Type B pancreatic cell (in vitro differentiated cells): ENCODE measurements at regions not wholly inside any gene's neighbourhood (a gene's known extent, or its start where the extent isn't known, plus 50 kb on each side); places are given as distances from the start of the nearest gene placed in this dataset.

ENCODE experiments used
- DNase-seq: peaks from one replicate; pipeline ENCODE4 v3.0.0; 2021; ENCODE audit warnings: mixed read lengths; ENCODE audit not compliant: unreplicated experiment; ENCODE audit errors: extremely low spot score
- H3K27ac Mint-ChIP-seq: 2 replicates; pipeline ENCODE4 v1.8.0; 2021; ENCODE audit warnings: mild to moderate bottlenecking, mixed read lengths
- H3K27me3 Mint-ChIP-seq: 2 replicates; pipeline ENCODE4 v1.8.0; 2021; ENCODE audit warnings: mixed read lengths
- H3K36me3 Mint-ChIP-seq: 2 replicates; pipeline ENCODE4 v1.8.0; 2021; ENCODE audit warnings: mixed read lengths
- H3K4me1 Mint-ChIP-seq: one replicate; pipeline ENCODE4 v1.8.0; 2021; ENCODE audit warnings: mixed read lengths; ENCODE audit not compliant: unreplicated experiment
- H3K4me3 Mint-ChIP-seq: 2 replicates; pipeline ENCODE4 v1.8.0; 2021; ENCODE audit warnings: mild to moderate bottlenecking, mixed read lengths
- H3K9me3 Mint-ChIP-seq: 2 replicates; pipeline ENCODE4 v1.8.0; 2021; ENCODE audit warnings: mixed read lengths
- TF ChIP-seq, protein P1 (sequence below): fragments of 200-600 bp; sonication (generic); conservative IDR thresholded peaks from 2 replicates; pipeline ENCODE4 v1.5.0; 2021; ENCODE audit warnings: antibody characterized with exemption, mild to moderate bottlenecking

DNA sequence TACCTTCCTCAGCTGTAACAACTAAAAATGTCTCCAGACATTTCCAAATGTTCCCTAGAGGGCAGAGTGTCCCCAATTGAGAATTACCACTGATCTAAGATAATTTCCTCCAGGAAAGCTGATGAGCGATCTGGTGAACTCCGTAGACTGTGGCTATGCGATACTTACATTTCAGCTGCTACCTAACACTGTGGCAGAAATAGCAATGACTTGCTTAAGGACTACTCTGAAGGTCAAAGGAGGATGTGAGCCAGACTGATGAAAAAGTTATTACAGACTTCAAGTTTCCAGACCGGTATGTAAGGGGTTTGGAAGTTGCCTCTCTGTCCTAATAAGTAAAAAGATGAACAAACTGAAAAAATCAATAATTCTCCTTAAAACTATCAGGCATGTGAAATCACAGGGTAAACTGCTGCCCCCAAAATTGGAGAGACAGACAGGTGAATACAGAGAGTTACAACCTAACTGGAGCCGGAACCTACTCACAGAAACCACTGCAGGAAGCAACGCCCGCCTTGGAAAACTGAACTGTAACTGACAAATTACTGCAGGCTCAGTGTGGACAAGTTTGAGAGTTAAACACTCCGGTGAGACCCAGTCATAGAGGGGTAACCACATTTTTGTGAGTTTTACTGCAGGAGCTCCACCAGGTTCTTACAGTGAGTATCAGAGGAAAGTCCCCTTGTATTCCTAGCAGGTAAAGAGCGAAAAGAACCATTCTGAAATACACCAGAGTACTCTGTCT is 60.0 kb upstream of the PARP11 start:
- Mint-ChIP-seq H3K36me3 (no peaks in the 10 kb centered on the region), H3K4me3 (no peak overlapping the region), H3K27me3 (peaks cover 41% of the 10 kb centered on the region), H3K4me1 (peaks cover 16% of the 10 kb centered on the region), H3K27ac (no peak overlapping the region), H3K9me3 (no peaks in the 10 kb centered on the region)
- no peak for DNase-seq
- TF ChIP-seq, protein P1, sequence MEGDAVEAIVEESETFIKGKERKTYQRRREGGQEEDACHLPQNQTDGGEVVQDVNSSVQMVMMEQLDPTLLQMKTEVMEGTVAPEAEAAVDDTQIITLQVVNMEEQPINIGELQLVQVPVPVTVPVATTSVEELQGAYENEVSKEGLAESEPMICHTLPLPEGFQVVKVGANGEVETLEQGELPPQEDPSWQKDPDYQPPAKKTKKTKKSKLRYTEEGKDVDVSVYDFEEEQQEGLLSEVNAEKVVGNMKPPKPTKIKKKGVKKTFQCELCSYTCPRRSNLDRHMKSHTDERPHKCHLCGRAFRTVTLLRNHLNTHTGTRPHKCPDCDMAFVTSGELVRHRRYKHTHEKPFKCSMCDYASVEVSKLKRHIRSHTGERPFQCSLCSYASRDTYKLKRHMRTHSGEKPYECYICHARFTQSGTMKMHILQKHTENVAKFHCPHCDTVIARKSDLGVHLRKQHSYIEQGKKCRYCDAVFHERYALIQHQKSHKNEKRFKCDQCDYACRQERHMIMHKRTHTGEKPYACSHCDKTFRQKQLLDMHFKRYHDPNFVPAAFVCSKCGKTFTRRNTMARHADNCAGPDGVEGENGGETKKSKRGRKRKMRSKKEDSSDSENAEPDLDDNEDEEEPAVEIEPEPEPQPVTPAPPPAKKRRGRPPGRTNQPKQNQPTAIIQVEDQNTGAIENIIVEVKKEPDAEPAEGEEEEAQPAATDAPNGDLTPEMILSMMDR, result no peak

DNA sequence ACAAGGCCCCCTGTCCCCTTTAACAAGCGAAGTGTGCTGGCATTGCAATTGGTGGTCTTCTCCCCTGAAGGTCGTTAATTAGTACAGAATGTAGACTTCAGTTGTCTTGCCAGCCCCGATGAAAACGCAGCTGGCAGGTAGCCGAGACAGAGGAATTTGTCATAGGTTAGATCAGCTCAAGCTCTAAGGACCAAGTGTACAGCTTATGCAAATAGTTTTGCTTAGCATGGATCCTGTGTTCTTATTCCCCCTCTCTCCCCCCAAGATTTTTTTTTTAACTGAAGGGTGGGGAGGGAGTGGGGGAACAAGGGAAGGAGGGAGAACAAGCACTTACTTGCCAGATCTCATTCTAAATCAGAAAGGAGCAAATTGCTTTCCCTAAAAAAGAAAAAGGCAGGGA is 58.6 kb upstream of the PARP11 start:
- Mint-ChIP-seq H3K27ac (no peak overlapping the region), H3K9me3 (no peaks in the 10 kb centered on the region), H3K36me3 (no peaks in the 10 kb centered on the region), H3K4me1 (peaks cover 16% of the 10 kb centered on the region), H3K27me3 (peaks cover 52% of the 10 kb centered on the region), H3K4me3 (no peak overlapping the region)
- DNase-seq, result no peak
- TF ChIP-seq, protein P1, result no peak

DNA sequence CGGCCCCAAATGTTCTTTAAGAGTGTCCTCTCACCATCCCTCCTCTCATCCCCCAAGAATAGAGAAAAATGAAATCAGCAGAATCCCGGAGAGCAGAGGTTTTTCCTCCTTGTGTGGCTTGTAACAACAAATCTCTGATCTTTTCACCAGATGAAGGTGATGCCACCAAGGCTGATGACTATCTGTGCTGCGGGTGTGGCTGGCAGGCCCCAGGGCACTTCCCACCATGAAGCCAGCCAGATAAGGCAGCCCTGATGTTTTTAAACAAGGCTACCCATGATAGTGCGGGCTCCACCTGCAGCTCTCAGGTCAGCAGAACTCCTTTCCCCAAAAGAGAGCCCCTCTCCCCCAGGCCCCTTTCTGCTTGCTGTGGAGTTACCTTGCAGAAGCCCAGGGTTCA is 58.0 kb upstream of the PARP11 start:
- Mint-ChIP-seq H3K4me3 (no peak overlapping the region), H3K4me1 (peaks cover 16% of the 10 kb centered on the region), H3K36me3 (peaks cover 2% of the 10 kb centered on the region), H3K9me3 (peaks cover 3% of the 10 kb centered on the region), H3K27me3 (peaks cover 55% of the 10 kb centered on the region), H3K27ac (no peak overlapping the region)
- no peak for DNase-seq
- TF ChIP-seq, protein P1, result no peak

DNA sequence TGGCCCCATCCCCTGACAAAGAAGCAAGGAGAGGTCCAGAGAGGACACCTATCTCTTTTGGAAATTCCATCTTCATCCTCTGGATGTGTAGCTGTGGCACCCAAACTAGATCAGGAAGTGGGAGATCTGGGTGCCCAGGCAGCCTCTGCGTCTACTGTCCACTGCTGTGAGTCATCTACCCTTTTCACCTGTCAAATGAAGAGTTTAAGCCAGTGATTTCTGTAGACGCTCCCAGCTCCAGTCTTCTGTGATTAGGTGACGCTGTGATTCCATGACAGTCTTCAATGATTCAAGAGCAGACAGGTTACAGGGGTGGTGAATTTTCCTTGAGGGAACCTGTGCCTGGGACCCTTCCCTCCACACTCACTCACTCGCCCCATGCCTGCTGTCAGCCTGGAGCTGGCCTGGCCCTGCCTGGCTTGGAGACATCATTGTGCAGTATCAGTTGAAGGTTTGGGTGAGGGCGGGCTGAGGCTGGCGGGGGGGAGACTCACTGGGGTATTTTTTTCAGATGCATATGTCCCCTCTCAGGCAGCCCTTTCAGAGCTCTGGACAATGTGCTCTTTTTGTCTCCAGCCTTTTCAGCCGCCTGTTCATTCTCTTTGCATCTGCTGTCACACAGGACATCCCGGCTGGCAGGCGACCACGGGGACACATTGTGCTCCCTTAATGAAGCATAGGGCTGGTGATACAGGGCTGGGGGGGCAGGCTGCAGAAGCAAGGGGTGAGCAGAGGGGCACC is 56.8 kb upstream of the PARP11 start:
- DNase-seq, result no peak
- TF ChIP-seq, protein P1, result no peak
- Mint-ChIP-seq H3K4me1 (peaks cover 16% of the 10 kb centered on the region), H3K36me3 (peaks cover 6% of the 10 kb centered on the region), H3K27ac (no peak overlapping the region), H3K4me3 (no peak overlapping the region), H3K27me3 (peaks cover 65% of the 10 kb centered on the region), H3K9me3 (peaks cover 7% of the 10 kb centered on the region)

DNA sequence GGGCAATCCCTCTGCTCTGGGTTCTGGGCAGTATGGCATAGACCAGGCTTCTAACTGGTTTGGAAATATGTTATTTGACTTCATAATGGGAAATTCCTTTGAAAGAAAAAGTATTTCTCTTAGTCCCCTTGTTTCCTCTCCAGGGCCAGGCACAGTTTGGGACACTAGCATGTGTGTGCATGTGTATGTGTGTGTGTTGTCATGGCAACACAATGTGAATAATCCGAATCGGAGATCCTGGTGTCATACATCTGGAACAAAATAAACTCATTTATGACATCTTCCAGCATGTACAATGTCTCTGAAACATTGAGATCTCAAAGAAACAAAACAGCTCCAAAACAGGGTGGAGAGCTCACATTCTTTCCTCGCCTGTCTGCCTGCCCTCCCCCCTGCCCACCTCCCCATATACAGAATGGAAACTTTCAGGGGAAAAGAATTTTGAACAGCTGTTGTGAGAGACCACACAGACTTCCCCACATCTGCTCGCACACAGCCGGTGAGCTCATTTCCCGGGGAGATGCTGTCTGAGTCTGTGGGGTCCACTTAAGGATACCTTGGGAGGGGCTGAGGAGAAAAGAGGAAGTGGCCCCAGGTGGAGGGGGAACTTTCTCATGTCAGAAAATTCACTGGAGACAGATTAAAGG is 55.5 kb upstream of the PARP11 start:
- TF ChIP-seq, protein P1, result no peak
- peak overlapping the region; percentile 58 for H3K27ac Mint-ChIP-seq
- peak overlapping the region; percentile 52 for H3K4me3 Mint-ChIP-seq
- H3K36me3 Mint-ChIP-seq, result peaks cover 6% of the 10 kb centered on the region
- peaks cover 19% of the 10 kb centered on the region for H3K4me1 Mint-ChIP-seq
- H3K27me3 Mint-ChIP-seq, result peaks cover 74% of the 10 kb centered on the region
- peaks cover 7% of the 10 kb centered on the region for H3K9me3 Mint-ChIP-seq
- DNase-seq, result no peak
